Suppressor macrophage treated with lipopolysaccharide for 1 hour (primary cell): ENCODE measurements at regions not wholly inside any gene's neighbourhood (a gene's known extent, or its start where the extent isn't known, plus 50 kb on each side); places are given as distances from the start of the nearest gene placed in this dataset.
"Not testable (repeated sequence)": the region's sequence is repeated elsewhere in the genome, so short reads cannot be mapped to it uniquely, and the experiment has no call there.

Experiments used
- DNase-seq, 3 donors: peaks; one replicate each; pipeline ENCODE4 v3.0.0-alpha.2; 2020 to 2022

DNA sequence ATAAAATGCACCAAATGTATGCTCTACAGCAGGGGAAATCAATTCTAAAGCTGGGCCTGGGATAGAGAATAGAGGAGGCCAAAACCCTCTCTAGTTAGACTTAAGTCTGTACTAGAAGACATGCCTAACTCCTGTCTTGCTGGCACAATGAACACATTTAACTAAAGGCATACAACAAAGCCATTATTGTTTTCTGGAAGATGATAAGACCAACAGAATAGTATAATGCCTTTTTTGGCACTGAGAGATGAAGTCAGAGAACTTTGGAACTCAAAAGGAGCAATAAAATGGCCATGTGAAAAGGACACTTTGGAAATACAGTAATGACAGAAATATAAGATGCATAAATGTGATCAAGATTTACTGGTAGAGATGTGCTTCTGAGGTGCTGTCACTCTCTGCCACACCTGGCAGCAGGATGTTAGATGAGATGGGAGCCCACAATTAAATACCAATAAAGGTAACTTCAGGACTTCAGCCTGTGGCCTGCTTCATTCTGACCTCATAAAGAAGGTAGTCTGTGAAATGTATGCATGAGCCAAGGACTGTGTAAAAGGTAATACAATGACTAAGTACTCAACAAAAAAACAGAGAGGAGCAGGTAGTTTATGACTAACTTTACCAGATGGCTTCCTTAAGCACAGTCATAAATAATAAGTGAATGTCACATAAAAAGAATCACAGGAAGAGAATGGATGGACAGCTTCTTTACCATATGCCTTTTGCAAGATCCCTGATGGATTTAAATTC lies 333.4 kb downstream of the BCKDHB start:
- DNase-seq, result no peak

- no peak for DNase-seq
Measured at GRCh38 chr6:80438772-80439171, 332.3 kb downstream of the BCKDHB start.

DNA sequence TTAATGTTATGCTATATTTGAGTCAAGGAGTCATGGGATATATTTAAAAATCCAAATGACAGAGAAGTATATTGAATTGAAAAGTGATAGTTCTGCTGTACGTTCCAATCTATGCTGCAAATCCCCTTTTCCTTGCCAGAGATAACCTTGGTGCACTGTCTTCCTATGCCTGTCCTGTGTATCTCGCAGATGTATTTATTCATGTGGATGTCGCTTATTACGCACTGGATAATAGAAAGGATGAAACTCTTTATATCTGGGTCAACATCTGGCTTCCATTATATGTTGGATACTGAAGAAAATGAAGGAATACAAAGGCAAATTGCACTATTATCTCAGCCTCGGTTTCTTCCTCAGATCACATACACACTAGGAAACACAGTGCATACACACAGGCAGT lies 331.3 kb downstream of the BCKDHB start:
- DNase-seq, result no peak

- DNase-seq, result no peak
Measured at GRCh38 chr6:80437221-80437620, 330.8 kb downstream of the BCKDHB start.

DNA sequence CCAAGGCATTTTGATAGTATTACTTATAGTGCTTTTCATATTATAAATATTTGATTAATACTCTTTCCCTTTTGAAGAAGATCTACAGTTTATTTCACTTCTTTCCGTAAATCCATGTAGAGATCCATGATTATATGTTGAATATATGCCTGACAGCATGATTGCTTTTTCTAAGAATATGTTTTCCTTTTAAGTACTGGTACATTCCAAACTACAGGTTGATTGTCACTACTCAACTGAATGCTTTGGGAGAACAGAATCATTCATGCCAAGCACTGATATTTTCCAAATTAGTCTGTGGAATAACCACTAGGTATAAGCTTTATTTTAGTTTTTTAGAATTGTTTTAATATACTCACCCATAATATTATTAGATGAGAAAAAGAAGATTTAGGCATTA lies 330.2 kb downstream of the BCKDHB start:
- DNase-seq, result no peak

- DNase-seq, result no peak
Measured at GRCh38 chr6:80435457-80435856, 329.0 kb downstream of the BCKDHB start.

DNA sequence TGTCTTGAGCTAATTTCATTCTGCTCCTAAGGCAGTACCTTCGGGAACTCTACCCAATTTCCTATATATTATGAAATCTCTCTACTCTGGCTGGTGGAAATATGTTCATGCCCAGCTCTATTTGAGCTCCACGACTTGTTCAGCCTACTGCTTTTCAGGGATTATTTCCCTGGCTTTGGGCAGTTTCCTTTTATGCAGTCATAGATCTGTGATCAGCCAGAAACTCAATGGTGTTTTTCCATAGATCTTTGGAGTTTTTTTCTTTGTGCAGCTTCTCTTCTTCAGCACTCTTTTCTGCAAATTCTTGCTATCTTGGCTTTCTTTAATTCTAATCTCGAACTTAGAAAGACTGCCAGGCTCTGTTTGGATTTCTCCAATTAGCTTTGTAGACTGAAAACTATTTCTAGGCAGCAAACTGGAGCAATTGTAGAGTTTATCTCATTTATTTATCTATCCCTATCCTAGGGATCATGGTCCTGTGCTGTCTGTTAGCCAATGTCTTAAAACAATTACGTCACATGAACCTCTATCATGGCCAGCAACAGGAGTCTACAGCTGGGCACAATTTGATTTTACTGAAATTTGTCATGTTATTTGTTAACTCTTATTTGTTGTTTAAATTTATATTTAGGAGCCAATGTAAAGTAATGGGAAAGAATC lies 328.4 kb downstream of the BCKDHB start:
- no peak for DNase-seq

DNA sequence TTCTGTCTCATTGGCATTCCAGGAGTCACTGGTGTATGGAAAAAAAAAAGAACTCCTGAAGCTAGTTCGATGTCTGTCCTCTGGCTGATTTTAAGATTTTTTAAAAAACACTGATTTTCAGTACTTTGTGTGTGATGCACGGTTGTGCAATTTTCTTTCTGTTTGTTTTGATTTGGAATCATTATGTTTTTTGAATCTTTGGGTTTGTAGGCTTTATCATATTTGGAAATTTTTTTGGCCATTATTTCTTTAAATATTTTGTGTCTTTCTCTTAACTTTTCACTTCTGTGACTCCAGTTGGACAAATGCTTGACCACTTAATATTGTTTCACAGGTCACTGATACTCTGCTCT lies 327.2 kb downstream of the BCKDHB start:
- DNase-seq, result no peak

DNA sequence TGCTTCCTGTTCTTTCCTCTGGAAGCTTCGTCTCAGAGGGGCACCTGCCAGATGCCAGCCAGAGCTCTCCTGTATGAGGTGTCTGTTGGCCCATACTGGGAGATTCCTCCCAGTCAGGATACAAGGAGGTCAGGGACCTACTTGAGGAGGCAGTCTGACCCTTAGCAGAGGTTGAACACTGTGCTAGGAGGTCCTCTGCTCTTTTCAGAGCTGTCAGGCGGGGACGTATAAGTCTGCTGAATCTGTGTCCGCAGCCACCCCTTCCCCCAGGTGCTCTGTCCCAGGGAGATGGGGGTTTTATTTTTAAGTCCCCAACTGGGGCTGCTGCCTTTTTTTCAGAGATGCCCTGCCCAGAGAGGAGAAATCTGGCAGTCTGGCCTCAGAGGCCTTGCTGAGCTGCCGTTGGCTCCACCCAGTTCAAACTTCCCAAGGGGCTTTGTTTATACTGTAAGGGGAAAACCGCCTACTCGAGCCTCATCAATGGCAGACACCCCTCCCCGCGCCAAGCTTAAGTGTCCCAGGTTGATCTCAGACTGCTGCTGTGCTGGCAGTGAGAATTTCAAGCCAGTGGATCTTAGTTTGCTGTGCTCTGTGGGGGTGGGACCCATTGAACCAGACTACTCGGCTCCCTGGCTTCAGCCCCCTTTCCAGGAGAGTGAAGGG lies 326.7 kb downstream of the BCKDHB start:
- no peak for DNase-seq

GRCh38 chr6:80425089-80425823 lies 318.8 kb downstream of the BCKDHB start:
- no peak for DNase-seq

GRCh38 chr6:80411486-80411885 lies 305.0 kb downstream of the BCKDHB start:
- DNase-seq, result no peak

DNA sequence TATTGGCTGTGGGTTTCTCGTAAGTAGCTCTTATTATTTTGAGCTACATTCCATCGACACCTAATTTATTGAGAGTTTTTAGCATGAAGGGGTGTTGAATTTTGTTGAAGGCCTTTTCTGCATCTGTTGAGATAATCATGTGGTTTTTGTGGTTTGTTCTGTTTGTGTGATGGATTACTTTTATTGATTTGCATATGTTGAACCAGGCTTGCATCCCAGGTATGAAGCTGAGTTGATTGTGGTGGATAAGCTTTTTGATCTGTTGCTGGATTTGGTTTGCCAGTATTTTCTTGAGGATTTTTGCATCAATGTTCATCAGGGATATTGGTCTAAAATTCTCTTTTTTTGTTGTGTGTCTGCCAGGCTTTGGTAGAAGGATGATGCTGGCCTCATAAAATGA lies 301.5 kb downstream of the BCKDHB start:
- not testable (repeated sequence) for DNase-seq

- no peak for DNase-seq
Measured at GRCh38 chr6:80404889-80405288, 298.4 kb downstream of the BCKDHB start.

DNA sequence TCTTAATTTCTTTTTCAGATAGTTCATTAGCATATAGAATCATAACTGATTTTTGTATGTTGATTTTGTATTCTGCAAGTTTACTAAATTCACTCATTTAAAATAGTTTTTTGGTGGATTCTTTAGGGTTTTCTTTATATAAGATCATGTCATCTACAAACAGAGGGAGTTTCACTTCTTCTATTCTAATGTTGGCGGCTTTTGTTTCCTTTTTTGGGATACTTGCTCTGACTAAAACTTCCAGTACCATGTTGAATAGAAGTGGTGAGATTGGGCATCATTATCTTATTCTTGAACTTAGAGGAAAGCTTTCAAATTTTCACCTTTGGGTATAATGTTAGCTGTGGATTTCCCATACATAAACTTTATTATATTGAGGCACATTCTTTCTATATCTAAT lies 296.9 kb downstream of the BCKDHB start:
- no peak for DNase-seq

- no peak for DNase-seq
Measured at GRCh38 chr6:80402266-80402665, 295.8 kb downstream of the BCKDHB start.
